Medulla oblongata (tissue), 1 donor: ENCODE measurements at regions not wholly inside any gene's neighbourhood (a gene's known extent, or its start where the extent isn't known, plus 50 kb on each side); places are given as distances from the start of the nearest gene placed in this dataset.
"Not testable (repeated sequence)": the region's sequence is repeated elsewhere in the genome, so short reads cannot be mapped to it uniquely, and the experiment has no call there.

Experiments used
- DNase-seq: peaks from one replicate; pipeline ENCODE4 v3.0.0-alpha.2; 2015; ENCODE audit errors: extremely low spot score

- DNase-seq, result no peak
These were observed 53.8 kb upstream of the DCP1A start for GRCh38 chr3:53401154-53401553.

- DNase-seq, result peak; percentile 54
These were observed 55.0 kb upstream of the DCP1A start for GRCh38 chr3:53402326-53402725.

- DNase-seq, result no peak
These were observed 64.0 kb upstream of the DCP1A start for GRCh38 chr3:53411371-53411770.

DNA sequence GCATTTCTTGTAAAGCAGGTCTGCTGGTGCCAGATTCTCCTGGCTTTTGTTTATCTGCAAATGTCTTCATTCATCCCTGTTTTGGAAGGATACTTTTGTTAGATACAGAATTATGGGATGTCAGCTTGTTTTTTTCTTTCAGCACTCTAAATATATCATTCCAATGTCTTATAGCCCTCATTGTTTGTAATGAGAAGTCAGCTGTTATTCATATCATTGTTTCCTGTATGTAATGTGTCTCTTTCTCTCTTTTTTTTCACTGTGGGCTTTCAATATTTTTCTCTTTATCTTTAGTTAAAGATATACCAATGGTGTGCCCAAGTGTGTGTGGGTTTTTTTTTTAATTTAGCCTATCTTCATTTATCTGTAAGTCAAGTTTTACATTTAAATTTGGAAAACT, 65.6 kb upstream of the DCP1A start:
- no peak for DNase-seq

DNA sequence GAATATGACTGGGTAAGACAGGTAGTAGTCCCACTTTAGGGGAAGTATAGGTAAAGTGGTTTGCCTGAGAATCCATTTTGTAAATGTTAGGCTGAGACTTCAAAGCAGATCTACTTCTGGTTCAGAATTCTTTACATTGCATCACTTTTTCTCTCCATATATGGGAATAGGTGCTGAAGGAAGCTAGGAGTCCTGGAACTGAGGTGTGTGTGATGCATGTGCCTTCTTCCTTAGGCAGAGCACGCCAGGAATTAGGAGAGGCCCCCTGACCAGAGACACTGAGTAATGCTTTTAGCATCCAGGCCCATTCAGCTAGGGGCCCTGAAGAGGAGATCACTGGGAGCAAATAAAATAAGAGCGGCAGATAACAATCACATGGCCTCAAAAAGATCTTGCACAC, 69.2 kb upstream of the DCP1A start:
- DNase-seq, result no peak

- DNase-seq, result no peak
These were observed 73.5 kb upstream of the DCP1A start for GRCh38 chr3:53420831-53421230.

GRCh38 chr3:53422954-53423698, 71.3 kb upstream of the CACNA1D start:
- DNase-seq, result no peak

GRCh38 chr3:53425936-53426335, 68.5 kb upstream of the CACNA1D start:
- DNase-seq, result no peak

DNA sequence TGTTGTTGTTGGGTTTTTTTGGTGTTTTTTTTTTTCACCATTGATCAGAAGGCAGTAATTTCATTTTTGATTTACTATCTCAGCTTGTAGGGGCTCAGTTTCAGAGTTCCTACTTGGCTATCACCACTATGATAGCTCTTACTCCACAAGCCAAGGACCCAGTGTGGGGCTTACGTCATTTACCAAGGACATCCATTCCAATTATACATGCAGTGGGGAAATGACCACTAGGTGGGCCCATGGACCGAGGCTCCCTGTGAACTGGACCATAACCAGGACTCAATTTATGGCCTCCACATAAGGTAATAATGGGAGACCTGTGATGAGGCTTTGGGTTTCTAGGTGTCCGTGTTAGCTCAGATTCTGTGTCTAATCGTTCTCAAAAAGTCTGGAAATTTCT, 67.5 kb upstream of the CACNA1D start:
- DNase-seq, result no peak

GRCh38 chr3:53436828-53437227, 57.6 kb upstream of the CACNA1D start:
- no peak for DNase-seq

GRCh38 chr3:53442863-53443262, 51.5 kb upstream of the CACNA1D start:
- not testable (repeated sequence) for DNase-seq
